ENCODE measurements at regions not wholly inside any gene's neighbourhood (a gene's known extent, or its start where the extent isn't known, plus 50 kb on each side); places are given as distances from the start of the nearest gene placed in this dataset.
"Not testable (repeated sequence)": the region's sequence is repeated elsewhere in the genome, so short reads cannot be mapped to it uniquely, and the experiment has no call there.

GRCh38 chr1:149691399-149691798 is 91.1 kb upstream of the FCGR1A start:
- not testable (repeated sequence) for TF ChIP-seq CTCF, POLR2A (IDR thresholded peaks at IDR 0.05)
